Muscle of arm (tissue), 1 donor: ENCODE measurements at regions not wholly inside any gene's neighbourhood (a gene's known extent, or its start where the extent isn't known, plus 50 kb on each side); places are given as distances from the start of the nearest gene placed in this dataset.

Source experiments
- DNase-seq: peaks from one replicate; pipeline ENCODE4 v3.0.0-alpha.2; 2013

GRCh38 chr15:93562395-93563123 is 473.5 kb upstream of the RGMA start:
- DNase-seq: peak; percentile 32

GRCh38 chr15:93557696-93558095 is 468.7 kb upstream of the RGMA start:
- no peak for DNase-seq

GRCh38 chr15:93553167-93553935 is 464.3 kb upstream of the RGMA start:
- no peak for DNase-seq

- no peak for DNase-seq
These were observed 454.1 kb upstream of the RGMA start for GRCh38 chr15:93543093-93543492.

- DNase-seq: no peak
These were observed 438.5 kb upstream of the RGMA start for GRCh38 chr15:93527374-93528050.

- DNase-seq: no peak
These were observed 435.4 kb upstream of the RGMA start for GRCh38 chr15:93524432-93524831.

GRCh38 chr15:93523481-93523880 is 434.5 kb upstream of the RGMA start:
- no peak for DNase-seq

- peak; percentile 26 for DNase-seq
These were observed 431.2 kb upstream of the RGMA start for GRCh38 chr15:93520206-93520605.

GRCh38 chr15:93519599-93519998 is 430.6 kb upstream of the RGMA start:
- DNase-seq: no peak

- DNase-seq: peak; percentile 45
These were observed 428.2 kb upstream of the RGMA start for GRCh38 chr15:93517176-93517575.

GRCh38 chr15:93515256-93516051 is 426.4 kb upstream of the RGMA start:
- peak; percentile 81 for DNase-seq

- DNase-seq: no peak
These were observed 417.6 kb upstream of the RGMA start for GRCh38 chr15:93506646-93507045.

- DNase-seq: no peak
These were observed 416.5 kb upstream of the RGMA start for GRCh38 chr15:93505506-93505905.

- DNase-seq: no peak
These were observed 412.9 kb upstream of the RGMA start for GRCh38 chr15:93501946-93502345.

- DNase-seq: no peak
These were observed 411.1 kb upstream of the RGMA start for GRCh38 chr15:93500155-93500554.

GRCh38 chr15:93497291-93497690 is 408.3 kb upstream of the RGMA start:
- no peak for DNase-seq

GRCh38 chr15:93496888-93497287 is 407.9 kb upstream of the RGMA start:
- no peak for DNase-seq

GRCh38 chr15:93495799-93496637 is 407.0 kb upstream of the RGMA start:
- no peak for DNase-seq

GRCh38 chr15:93493172-93493571 is 404.2 kb upstream of the RGMA start:
- DNase-seq: no peak

GRCh38 chr15:93491291-93491690 is 402.3 kb upstream of the RGMA start:
- DNase-seq: no peak

GRCh38 chr15:93488296-93488713 is 399.3 kb upstream of the RGMA start:
- DNase-seq: no peak
